Pancreas (tissue), 10 donors: ENCODE measurements at regions not wholly inside any gene's neighbourhood (a gene's known extent, or its start where the extent isn't known, plus 50 kb on each side); places are given as distances from the start of the nearest gene placed in this dataset.

Experiments
- ATAC-seq, 4 donors: fragments of 200-7000 bp; cut with Tn5 transposase; one replicate each; pipeline versions ENCODE4 v1.8.0 to v1.9.1; 2020; ENCODE audit warnings: mild to moderate bottlenecking in 4 of 4, moderate library complexity in 4 of 4
- DNase-seq, 6 donors: peaks; one replicate each; pipeline ENCODE4 v3.0.0-alpha.2; 2020
- FAIRE-seq: peaks from 2 replicates; lab custom pipeline; 2012; peaks lifted over from hg19 to GRCh38; lab: Jason Lieb, UNC
- H3K27ac ChIP-seq, 4 donors: fragments of 200-600 bp; sonication (generic); 1 replicate in 3 of 4; 2 replicates in 1 of 4; pipeline versions ENCODE4 v1.5.0 to v1.8.0; 2020
- H3K27me3 ChIP-seq, 4 donors: fragments of 200-600 bp; one replicate each; pipeline ENCODE4 v1.8.0; 2021
- H3K36me3 ChIP-seq, 3 donors: fragments of 200-600 bp; sonication (generic) in 1 of 3; one replicate each; pipeline versions ENCODE4 v1.5.0 to v1.8.0; 2020 to 2021
- H3K4me1 ChIP-seq, 3 donors: fragments of 200-600 bp; one replicate each; pipeline ENCODE4 v1.8.0; 2021
- H3K4me3 ChIP-seq, 4 donors: fragments of 200-600 bp; sonication (generic) in 2 of 4; one replicate each; pipeline versions ENCODE4 v1.5.0 to v1.8.0; 2020 to 2021
- H3K9me3 ChIP-seq, 4 donors: fragments of 200-600 bp; one replicate each; pipeline ENCODE4 v1.8.0; 2021
- WGBS, 2 donors: extraction: QIAGEN DNeasy Blood & Tissue Kit; methylation state at CpG; one replicate each; pipeline ENCODE4 v1.1.7; 2013; 5-methylcytosine and 5-hydroxymethylcytosine counted together
- intact Hi-C, 3 donors: fragments of 100-400 bp; cut with DNase I; formaldehyde crosslinking; loops; one replicate each; pipeline versions ENCODE4 v1.11.1 to v1.14.2; 2022
- TF ChIP-seq, protein P1 (sequence below), 4 donors: fragments of 200-600 bp; sonication (generic) in 3 of 4; IDR thresholded peaks; one replicate each; pipeline versions ENCODE4 v1.5.0 to v1.8.0; 2021; ENCODE audit warnings: antibody characterized with exemption in 4 of 4
- donor health status: healthy with polysubstance abuse.
- donor health status: DM: no; HTN: no; CAD: no; lungs with moderate emphysema.
- donor health status: DM: no; HTN: no; CAD: no.
- donor health status: control.
- donor health status: control.
- donor health status: Bipolar disorder and iron deficiency.
- donor health status: DM: yes; HTN: yes; CAD: no.
- donor health status: DM: no; HTN: no; CAD: no.
- donor health status: DM: no; HTN: no; CAD: no.
- donor health status: DM: yes; HTN: yes; CAD: no.

DNA sequence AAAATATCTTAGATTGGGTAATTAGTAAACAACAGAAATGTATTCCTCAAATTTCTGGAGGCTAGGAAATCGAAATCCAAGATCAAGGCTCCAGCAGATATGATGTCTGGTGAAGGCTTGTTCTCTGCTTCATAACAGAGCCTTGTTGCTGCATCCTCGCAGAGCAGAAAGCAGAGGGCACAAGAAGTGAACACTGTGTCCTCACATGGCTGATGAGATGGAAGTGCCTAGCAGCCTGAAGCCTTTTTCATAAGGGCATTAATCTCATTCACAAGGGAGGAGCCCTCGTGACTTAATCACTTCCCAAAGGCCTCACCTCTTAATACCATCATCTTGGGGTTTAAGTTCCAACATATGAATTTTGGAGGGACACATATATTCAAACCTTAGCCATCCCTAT is 77.2 kb upstream of the FOXD3 start:
- 74 to 77% methylated on average over 3 of the region's 3 CpGs for WGBS, 2 donors
- H3K4me1 ChIP-seq, result no peaks in the 10 kb centered on the region
- no peaks in the 10 kb centered on the region for H3K36me3 ChIP-seq
- no peak for ATAC-seq
- FAIRE-seq, result no peak
- DNase-seq, result no peak
- H3K27me3 ChIP-seq, result no peaks in the 10 kb centered on the region
- H3K27ac ChIP-seq, result no peak overlapping the region
- intact Hi-C loops, result no loop called here
- H3K4me3 ChIP-seq, result no peak overlapping the region
- H3K9me3 ChIP-seq, result no peaks in the 10 kb centered on the region
- TF ChIP-seq, protein P1, sequence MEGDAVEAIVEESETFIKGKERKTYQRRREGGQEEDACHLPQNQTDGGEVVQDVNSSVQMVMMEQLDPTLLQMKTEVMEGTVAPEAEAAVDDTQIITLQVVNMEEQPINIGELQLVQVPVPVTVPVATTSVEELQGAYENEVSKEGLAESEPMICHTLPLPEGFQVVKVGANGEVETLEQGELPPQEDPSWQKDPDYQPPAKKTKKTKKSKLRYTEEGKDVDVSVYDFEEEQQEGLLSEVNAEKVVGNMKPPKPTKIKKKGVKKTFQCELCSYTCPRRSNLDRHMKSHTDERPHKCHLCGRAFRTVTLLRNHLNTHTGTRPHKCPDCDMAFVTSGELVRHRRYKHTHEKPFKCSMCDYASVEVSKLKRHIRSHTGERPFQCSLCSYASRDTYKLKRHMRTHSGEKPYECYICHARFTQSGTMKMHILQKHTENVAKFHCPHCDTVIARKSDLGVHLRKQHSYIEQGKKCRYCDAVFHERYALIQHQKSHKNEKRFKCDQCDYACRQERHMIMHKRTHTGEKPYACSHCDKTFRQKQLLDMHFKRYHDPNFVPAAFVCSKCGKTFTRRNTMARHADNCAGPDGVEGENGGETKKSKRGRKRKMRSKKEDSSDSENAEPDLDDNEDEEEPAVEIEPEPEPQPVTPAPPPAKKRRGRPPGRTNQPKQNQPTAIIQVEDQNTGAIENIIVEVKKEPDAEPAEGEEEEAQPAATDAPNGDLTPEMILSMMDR (IDR thresholded peaks at IDR 0.05), result no peak

DNA sequence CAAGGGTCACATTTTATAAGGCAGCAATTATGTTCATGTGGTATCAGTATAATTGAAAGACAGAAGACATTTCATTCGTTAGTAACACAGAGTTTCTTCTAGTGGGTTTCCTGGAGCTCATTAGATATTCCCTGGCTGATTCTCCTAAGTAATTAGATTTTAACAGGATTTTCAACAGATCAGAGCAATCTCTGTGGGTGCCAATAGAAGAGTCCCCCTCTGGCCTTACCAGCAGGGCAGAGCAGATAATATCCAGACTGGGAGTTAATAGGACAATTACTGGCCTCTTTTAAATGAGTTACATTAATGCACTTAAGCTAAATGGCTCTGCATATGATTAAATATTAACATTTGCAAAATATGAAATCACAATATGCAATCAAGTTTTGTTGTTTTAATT is 74.2 kb upstream of the FOXD3 start:
- ATAC-seq, result no peak
- TF ChIP-seq, protein P1 (IDR thresholded peaks at IDR 0.05), result no peak
- 72 to 75% methylated on average over 1 of the region's 1 CpG for WGBS, 2 donors
- FAIRE-seq, result no peak
- Histone ChIP-seq H3K27me3 (no peaks in the 10 kb centered on the region), H3K36me3 (no peaks in the 10 kb centered on the region), H3K4me1 (no peaks in the 10 kb centered on the region), H3K9me3 (no peaks in the 10 kb centered on the region), H3K4me3 (no peak overlapping the region), H3K27ac (no peak overlapping the region)
- intact Hi-C loops, result no loop called here
- DNase-seq, result no peak

DNA sequence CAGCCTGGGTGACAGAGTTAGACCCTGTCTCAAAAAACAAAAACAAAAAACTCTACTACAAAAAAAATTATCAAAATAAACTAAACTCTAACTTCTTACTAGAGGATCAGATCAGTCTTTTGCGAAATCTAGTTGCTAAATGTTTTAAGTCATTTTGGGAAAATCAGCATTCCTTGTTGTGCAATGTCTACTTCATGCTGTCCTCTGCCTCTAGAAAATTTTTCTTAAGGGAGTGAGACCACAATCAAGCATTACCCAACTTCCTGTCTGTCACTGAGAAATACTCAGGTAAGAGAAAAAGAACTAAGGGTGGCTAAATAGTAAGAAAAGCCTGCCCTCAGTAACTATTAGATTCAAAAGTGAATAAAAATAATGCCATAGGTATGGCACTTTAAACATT is 67.2 kb upstream of the FOXD3 start:
- TF ChIP-seq, protein P1 (IDR thresholded peaks at IDR 0.05), result no peak
- Histone ChIP-seq H3K9me3 (no peaks in the 10 kb centered on the region), H3K27me3 (no peaks in the 10 kb centered on the region), H3K4me1 (no peaks in the 10 kb centered on the region), H3K4me3 (no peak overlapping the region), H3K27ac (no peak overlapping the region), H3K36me3 (no peaks in the 10 kb centered on the region)
- FAIRE-seq (no peak), DNase-seq (no peak), ATAC-seq (no peak)
- 83 to 95% methylated on average over 1 of the region's 1 CpG for WGBS, 2 donors
- intact Hi-C loops, result no loop called here

DNA sequence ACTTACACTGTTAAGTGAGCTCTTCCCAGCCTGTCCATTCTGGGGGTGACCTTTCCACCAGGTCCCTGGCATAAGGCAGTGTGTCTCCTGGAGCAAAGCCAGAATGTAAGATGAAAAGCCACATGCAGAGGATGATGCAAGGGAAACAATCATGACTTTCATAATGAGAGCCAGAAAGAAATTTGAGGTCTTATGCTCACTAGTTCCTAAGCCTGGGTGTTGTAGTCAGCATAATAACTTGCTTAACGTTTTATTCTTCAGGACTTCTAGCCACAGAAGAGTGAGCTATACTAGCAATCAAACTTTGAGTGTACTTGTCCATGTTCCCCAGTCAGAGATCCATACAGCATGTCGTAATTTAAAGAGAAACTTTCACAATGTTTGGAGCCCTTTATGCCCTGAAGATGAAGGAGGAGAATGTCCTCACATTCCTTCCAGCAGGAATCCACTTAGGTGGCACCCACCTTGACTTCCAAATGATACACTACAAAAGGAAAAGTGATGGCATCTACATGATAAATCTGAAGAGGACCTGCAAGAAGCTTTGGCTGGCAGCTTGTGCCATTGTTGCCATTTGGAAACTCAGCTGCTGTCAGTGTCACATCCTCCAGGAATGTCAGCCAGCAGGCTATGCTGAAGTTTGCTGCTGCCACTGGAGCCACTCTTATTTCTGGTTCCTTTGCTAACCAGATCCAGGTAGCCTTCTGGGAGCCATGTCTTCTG is 60.5 kb upstream of the FOXD3 start:
- 41 to 49% methylated on average over 2 of the region's 2 CpGs for WGBS, 2 donors
- DNase-seq (no peak), FAIRE-seq (no peak), ATAC-seq (no peak)
- H3K27ac ChIP-seq, result no peak overlapping the region
- H3K4me1 ChIP-seq, result no peaks in the 10 kb centered on the region
- no peaks in the 10 kb centered on the region for H3K27me3 ChIP-seq
- intact Hi-C loops, result no loop called here
- TF ChIP-seq, protein P1 (IDR thresholded peaks at IDR 0.05), result no peak
- H3K36me3 ChIP-seq, result no peaks in the 10 kb centered on the region
- no peak overlapping the region for H3K4me3 ChIP-seq
- no peaks in the 10 kb centered on the region for H3K9me3 ChIP-seq

DNA sequence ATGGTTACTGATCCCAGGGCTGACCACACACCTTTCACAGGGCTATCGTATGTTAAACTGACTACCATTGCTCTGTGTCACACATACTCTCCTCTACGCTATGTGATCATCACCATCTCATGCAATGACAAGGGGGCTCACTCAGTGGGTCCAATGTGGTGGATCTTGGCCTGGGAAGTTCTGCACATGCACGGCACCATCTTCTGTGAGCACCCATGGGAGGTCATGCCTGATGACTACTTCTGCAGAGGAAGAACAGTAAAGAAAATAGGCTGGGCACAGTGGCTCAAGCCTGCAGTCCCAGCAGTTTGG is 60.0 kb upstream of the FOXD3 start:
- no peak overlapping the region for H3K4me3 ChIP-seq
- intact Hi-C loops, result no loop called here
- ATAC-seq, result no peak
- DNase-seq, result no peak
- H3K4me1 ChIP-seq, result no peaks in the 10 kb centered on the region
- TF ChIP-seq, protein P1 (IDR thresholded peaks at IDR 0.05), result no peak
- 89 to 96% methylated on average over 3 of the region's 3 CpGs for WGBS, 2 donors
- no peak for FAIRE-seq
- no peak overlapping the region for H3K27ac ChIP-seq
- no peaks in the 10 kb centered on the region for H3K9me3 ChIP-seq
- no peaks in the 10 kb centered on the region for H3K36me3 ChIP-seq
- peaks cover 0 to 3% (median 0%) of the 10 kb centered on the region in 4 donors for H3K27me3 ChIP-seq
